ENCODE measurements at regions not wholly inside any gene's neighbourhood (a gene's known extent, or its start where the extent isn't known, plus 50 kb on each side); places are given as distances from the start of the nearest gene placed in this dataset.
A peak's percentile ranks its signal among the peaks of the same experiment; 100 is the strongest.

- intact Hi-C loops (cut with DNase I) = no loop called here
- Histone ChIP-seq H3K36me3 (no peaks in the 10 kb centered on the region), H3K4me1 (no peaks in the 10 kb centered on the region), H3K27ac (no peak overlapping the region), H3K4me3 (no peak overlapping the region), H3K27me3 (no peaks in the 10 kb centered on the region), H3K9me3 (no peaks in the 10 kb centered on the region)
- TF ChIP-seq POLR2A (IDR thresholded peaks at IDR 0.05) = no peak
- TF ChIP-seq, protein P1, sequence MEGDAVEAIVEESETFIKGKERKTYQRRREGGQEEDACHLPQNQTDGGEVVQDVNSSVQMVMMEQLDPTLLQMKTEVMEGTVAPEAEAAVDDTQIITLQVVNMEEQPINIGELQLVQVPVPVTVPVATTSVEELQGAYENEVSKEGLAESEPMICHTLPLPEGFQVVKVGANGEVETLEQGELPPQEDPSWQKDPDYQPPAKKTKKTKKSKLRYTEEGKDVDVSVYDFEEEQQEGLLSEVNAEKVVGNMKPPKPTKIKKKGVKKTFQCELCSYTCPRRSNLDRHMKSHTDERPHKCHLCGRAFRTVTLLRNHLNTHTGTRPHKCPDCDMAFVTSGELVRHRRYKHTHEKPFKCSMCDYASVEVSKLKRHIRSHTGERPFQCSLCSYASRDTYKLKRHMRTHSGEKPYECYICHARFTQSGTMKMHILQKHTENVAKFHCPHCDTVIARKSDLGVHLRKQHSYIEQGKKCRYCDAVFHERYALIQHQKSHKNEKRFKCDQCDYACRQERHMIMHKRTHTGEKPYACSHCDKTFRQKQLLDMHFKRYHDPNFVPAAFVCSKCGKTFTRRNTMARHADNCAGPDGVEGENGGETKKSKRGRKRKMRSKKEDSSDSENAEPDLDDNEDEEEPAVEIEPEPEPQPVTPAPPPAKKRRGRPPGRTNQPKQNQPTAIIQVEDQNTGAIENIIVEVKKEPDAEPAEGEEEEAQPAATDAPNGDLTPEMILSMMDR (IDR thresholded peaks at IDR 0.05) = no peak
- WGBS, 4 donors = 86 to 91% (median 87%) methylated on average over 2 of the region's 2 CpGs
- no peak for ATAC-seq
- no peak for DNase-seq
These were observed 244.1 kb downstream of the GPD2 start for GRCh38 chr2:156680266-156680665.

GRCh38 chr2:156687126-156687525 lies 250.9 kb downstream of the GPD2 start:
- TF ChIP-seq, protein P1 (IDR thresholded peaks at IDR 0.05) = no peak
- Histone ChIP-seq H3K4me3 (no peak overlapping the region), H3K27me3 (no peaks in the 10 kb centered on the region), H3K9me3 (no peaks in the 10 kb centered on the region), H3K27ac (no peak overlapping the region), H3K4me1 (no peaks in the 10 kb centered on the region), H3K36me3 (no peaks in the 10 kb centered on the region)
- no peak for DNase-seq
- intact Hi-C loops (cut with DNase I) = no loop called here
- no peak for ATAC-seq

DNA sequence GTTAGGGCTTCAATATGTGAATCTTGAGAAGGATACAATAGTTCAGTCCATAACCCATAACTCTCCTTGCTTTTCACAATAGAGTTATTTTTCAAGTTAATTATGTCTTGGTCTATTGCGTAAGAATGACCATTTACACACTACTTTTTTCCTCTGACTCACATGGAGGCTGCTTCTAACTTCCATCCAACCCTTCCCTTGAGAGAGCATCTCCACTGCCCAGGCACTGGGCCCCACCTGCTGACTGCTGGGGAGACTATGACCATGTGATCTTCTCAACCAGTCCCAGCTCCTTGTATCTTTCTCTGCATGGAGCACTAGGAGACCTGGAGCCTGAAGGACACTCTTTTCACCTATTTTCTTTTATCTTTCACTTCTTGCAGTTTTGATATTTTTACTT lies 251.5 kb downstream of the GPD2 start:
- no peak for TF ChIP-seq POLR2A (IDR thresholded peaks at IDR 0.05)
- TF ChIP-seq, protein P1 (IDR thresholded peaks at IDR 0.05) = no peak
- Histone ChIP-seq H3K9me3 (no peaks in the 10 kb centered on the region), H3K4me3 (no peak overlapping the region), H3K36me3 (no peaks in the 10 kb centered on the region), H3K4me1 (no peaks in the 10 kb centered on the region), H3K27me3 (no peaks in the 10 kb centered on the region), H3K27ac (no peak overlapping the region)
- 93 to 97% (median 95%) methylated on average over 1 of the region's 1 CpG for WGBS, 4 donors
- ATAC-seq (peak in 1 of 4 donors; percentile 48), DNase-seq (peak in 1 of 5 donors; percentile 17)
- intact Hi-C loops (cut with DNase I) = no loop called here

DNA sequence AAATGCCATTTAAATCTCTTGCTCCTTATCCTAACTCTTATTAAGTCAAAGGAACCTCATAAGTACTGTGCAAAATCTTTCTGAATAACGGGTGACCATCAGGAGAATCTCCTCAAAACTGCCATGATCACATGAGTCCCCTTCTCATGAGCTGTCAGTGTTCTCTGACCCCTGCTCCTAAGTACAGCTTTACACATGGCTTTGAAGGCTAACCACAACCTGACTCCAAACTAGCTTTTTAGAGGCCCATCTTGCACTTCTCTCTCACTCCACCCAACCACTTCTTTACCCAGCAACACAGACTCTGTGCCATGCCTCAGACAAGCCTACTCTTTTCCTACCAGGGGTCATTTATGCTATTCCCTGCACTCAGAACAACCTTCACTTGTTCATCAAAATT lies 253.8 kb downstream of the GPD2 start:
- Histone ChIP-seq H3K9me3 (no peaks in the 10 kb centered on the region), H3K4me3 (no peak overlapping the region), H3K4me1 (no peaks in the 10 kb centered on the region), H3K27me3 (no peaks in the 10 kb centered on the region), H3K36me3 (no peaks in the 10 kb centered on the region), H3K27ac (no peak overlapping the region)
- TF ChIP-seq POLR2A (IDR thresholded peaks at IDR 0.05) = no peak
- ATAC-seq (no peak), DNase-seq (no peak)
- intact Hi-C loops (cut with DNase I) = no loop called here
- 55 to 86% (median 64%) methylated on average over 1 of the region's 1 CpG for WGBS, 4 donors

- 46 to 63% (median 57%) methylated on average over 1 of the region's 1 CpG for WGBS, 4 donors
- H3K4me3 ChIP-seq = no peak overlapping the region
- ATAC-seq = no peak
- TF ChIP-seq, protein P1 (IDR thresholded peaks at IDR 0.05) = no peak
- no peak for TF ChIP-seq POLR2A (IDR thresholded peaks at IDR 0.05)
- no peaks in the 10 kb centered on the region for H3K9me3 ChIP-seq
- DNase-seq = no peak
- no peaks in the 10 kb centered on the region for H3K27me3 ChIP-seq
- no peak overlapping the region for H3K27ac ChIP-seq
- intact Hi-C loops (cut with DNase I) = no loop called here
- H3K4me1 ChIP-seq = no peaks in the 10 kb centered on the region
- H3K36me3 ChIP-seq = no peaks in the 10 kb centered on the region
These were observed 254.8 kb downstream of the GPD2 start for GRCh38 chr2:156691014-156691413.

All from heart left ventricle (tissue), 16 donors.